Forelimb muscle (tissue), 1 donor: ENCODE measurements at regions not wholly inside any gene's neighbourhood (a gene's known extent, or its start where the extent isn't known, plus 50 kb on each side); places are given as distances from the start of the nearest gene placed in this dataset.

Experiments
- DNase-seq: peaks from one replicate; pipeline ENCODE4 v3.0.0-alpha.2; 2013; ENCODE audit warnings: low read depth

- DNase-seq: no peak
Observed at GRCh38 chr17:72005332-72006163, 115.3 kb upstream of the SOX9 start.

GRCh38 chr17:72008236-72008876, 112.5 kb upstream of the SOX9 start:
- DNase-seq: no peak

- DNase-seq: no peak
Observed at GRCh38 chr17:72011561-72011960, 109.3 kb upstream of the SOX9 start.

DNA sequence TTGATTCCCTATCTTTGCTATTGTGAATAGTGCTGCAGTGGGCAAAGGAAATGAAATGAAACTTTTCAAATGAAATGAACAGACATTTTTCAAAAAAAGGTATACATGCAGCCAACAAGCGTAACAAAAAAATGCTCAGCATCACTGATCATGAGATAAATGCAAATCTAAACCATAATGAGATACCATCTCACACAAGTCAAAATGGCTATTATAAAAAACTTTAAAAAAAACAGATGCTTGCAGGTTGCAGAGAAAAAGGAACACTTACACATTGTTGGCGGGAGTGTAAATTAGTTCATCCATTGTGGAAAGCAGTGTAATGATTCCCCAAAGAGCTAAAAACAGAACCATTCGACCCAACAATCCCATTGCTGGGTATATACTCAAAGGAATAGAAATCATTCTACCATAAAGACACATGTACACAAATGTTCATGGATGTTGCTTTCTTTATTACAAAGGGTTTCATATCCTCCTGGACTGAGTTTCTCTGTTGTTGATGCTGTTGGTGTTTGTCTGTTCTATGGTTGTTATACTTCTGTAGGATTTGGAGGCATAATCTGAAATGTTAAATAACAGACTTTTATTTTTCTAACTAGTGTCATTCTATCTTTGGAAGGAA, 99.3 kb upstream of the SOX9 start:
- no peak for DNase-seq

GRCh38 chr17:72022328-72023275, 98.2 kb upstream of the SOX9 start:
- DNase-seq: peak; percentile 9

DNA sequence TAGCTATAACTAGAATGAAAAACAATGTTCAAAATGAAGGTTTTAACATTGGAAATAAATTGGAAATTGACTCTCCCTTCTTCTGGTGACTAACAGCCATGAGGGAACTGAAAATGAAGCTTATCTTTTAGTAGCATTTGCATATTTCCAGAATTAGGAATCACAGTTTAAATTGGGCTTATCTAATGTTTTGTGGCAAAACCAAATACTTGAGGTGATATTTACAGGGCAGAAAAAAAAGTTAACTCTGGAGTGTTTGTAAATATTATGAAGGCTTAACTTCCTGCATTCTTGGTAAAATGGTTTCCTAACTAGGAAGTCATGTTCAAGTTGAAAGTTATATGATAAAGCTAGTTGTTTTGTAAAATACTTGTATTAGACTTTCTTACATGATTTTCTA, 96.4 kb upstream of the SOX9 start:
- DNase-seq: no peak

DNA sequence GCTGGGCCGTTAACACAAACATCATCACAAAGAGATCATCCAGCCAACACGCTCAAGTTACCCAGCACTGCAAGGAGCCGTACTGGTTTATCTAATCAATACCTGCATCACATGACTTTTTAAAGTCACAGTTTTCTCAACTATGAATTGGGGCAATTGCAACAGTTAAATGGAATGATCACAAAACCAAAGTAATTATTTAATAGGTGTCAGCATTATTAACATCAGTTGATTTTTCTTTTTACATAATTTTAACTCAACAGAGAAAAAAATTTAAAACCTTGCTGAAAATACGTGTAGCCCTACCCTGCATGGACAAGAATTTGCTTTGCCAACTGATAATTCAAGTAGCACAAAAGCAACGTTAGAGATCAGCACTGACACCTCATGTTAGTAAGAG, 95.7 kb upstream of the SOX9 start:
- DNase-seq: no peak

DNA sequence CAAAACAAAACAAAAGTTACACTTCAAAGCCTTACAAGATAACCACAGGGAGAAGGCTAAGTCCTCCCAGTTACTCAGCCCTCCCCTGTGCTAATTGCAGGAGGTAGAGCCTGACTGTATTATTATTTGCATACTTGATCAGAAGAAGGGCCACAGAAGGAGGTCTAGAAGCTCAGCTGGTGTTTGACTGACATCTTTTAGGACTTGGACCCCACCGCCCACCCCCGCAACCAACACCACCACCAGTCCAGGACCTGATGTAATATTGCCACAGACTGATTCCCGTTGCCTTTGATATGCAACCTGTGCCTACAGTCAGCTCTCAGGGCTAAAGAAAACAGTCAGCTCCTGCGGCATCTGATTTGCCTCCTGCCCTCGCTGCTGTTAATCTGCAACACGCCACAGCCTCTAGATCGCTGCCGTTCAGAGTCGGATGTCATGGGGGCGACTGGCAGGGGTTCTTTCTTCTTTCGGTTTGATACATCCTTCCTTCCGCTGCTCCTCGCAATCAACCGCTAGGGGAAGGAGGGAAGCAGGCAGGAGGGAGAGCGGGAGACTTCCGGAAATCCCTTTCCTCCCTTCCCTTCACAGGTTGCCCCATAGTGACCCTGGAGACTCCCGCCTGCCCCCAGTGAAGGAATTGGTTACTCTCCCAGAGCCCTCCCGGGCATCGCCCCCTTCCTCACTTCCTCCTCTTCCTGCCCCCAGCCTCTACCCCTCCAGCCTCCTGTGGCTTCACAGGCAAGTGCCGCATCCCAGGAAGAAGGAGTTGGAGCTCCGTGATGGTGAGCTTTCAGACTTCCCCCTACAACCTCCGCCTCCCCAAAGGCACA, 90.5 kb upstream of the SOX9 start:
- no peak for DNase-seq

GRCh38 chr17:72031219-72031884, 89.5 kb upstream of the SOX9 start:
- DNase-seq: no peak

DNA sequence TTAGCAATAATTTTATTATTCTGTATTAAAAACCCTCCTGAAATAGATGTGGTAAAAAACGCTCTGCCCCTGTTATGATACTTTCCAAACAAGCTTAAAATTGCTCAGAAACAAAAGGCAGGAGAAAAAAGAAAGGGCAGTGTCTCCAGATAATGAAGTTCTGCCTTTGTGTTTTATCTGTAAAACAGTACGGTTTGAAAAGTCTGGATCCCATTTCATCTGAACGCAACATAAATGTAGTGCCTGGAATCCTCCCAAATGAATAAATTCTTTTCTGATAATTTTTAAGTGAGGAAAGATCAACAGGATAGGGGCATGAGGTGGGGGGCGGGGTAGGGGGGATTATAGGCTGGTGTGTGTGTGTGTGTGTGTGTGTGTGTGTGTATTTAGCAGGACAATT, 87.5 kb upstream of the SOX9 start:
- no peak for DNase-seq

GRCh38 chr17:72034000-72034399, 86.8 kb upstream of the SOX9 start:
- no peak for DNase-seq

DNA sequence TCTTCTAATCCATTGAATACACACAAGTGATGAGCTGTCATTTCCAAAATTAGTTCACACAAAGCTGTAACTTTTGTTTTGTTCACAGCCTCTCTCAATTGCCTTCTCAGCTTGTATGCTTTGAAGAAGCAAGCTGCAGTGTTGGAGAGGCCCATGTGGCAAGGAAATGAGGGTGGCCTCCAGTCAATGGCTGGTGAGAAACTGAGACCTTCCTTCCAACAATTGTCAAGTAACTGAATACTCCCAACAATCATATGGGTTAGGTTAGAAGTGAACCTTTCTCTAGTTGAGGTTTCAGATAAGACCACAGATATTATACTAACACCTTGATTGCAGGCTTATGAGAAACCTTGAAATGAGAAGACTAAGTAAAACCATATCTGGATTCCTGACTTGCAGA, 82.4 kb upstream of the SOX9 start:
- DNase-seq: no peak

DNA sequence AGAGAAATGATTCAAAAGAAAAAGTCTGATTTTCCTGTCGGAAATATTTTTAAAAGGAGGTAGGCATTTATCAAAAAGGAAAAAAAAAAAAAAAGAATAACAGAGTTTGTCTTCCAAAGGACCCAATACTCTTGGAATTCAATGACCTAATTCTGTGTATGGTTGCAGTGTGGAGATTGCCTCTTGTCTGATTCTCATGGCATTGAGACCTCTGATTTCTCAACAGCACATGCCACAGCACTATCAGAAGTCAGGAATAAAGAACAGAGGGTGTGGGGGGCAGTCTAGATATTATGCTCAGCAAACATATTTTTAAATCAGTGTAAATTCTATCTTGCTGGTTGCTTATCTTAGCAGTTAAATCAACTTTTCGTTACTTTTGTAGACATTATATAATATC, 81.3 kb upstream of the SOX9 start:
- no peak for DNase-seq

GRCh38 chr17:72046178-72046577, 74.6 kb upstream of the SOX9 start:
- DNase-seq: no peak

GRCh38 chr17:72046643-72047612, 73.9 kb upstream of the SOX9 start:
- no peak for DNase-seq

- no peak for DNase-seq
Observed at GRCh38 chr17:72049914-72050313, 70.9 kb upstream of the SOX9 start.

GRCh38 chr17:72053036-72053435, 67.8 kb upstream of the SOX9 start:
- DNase-seq: no peak

GRCh38 chr17:72053449-72053848, 67.4 kb upstream of the SOX9 start:
- DNase-seq: no peak

DNA sequence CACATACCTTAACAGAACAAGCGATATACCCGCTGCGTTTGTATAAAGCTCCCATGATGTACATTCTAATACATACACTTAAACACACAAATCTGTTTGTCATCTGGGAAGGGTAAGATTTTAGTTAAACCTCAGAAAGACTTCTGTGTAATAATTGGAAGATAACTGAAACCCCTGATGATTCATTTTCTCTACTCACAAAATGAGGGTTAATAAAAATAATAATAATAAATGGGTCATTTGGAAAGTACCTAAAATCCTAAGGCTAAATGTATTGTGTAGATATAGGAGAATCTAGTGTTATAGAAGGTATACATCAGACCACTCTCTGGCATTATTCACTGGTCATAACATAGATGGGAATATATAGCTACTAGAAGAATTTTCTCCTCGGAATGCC, 64.7 kb upstream of the SOX9 start:
- DNase-seq: no peak
